ENCODE measurements at regions not wholly inside any gene's neighbourhood (a gene's known extent, or its start where the extent isn't known, plus 50 kb on each side); places are given as distances from the start of the nearest gene placed in this dataset.

- intact Hi-C loops (cut with DNase I; ENCODE audit: low total_unique reads), result no loop called here
- H3K4me3 ChIP-seq (ENCODE audit: low read depth, poor library complexity, severe bottlenecking), result no peak overlapping the region
- DNase-seq (ENCODE audit: low spot score in 2 of 2), result no peak
- WGBS, 2 donors, result 69 to 71% methylated on average over 3 of the region's 3 CpGs
- no peak for TF ChIP-seq CTCF (IDR thresholded peaks at IDR 0.05)
- TF ChIP-seq POLR2A (IDR thresholded peaks at IDR 0.05), result no peak
Observed at GRCh38 chr3:117788506-117788905, 1078.9 kb downstream of the TUSC7 start.

DNA sequence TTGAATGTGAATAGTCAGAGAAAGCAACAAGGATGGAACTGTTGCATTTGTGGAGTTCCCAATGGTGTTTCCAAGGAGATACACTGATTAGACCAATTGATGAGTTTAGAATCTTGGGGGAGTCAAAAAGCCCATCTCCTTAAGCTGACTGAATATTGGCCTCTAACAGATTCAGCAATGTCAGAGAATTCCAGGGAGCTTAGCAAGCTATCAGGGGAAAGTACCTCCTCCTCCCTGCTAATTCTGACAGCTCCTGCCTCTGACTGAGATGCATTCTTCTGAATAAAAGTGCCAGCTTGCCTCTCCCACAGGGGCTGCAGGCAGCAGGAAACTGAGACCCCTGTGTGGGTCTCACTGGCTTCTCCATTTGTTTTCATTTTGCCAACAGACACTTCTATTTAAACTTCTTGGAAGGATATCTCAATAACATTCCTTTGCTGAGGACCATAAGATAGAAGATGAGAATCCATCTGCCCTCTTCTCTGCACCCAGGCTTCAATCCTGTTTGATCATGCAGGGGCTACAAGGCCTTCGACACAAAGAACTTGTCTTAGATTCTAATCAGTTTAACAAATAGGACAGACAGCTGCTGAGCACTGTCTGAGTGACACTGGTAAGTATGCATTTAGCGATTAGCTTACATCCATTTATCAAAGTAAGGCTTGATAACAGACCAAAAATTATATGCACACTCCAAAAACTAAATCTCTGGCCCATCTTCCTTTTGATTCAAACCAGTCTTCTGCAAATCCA is 1080.8 kb downstream of the TUSC7 start:
- TF ChIP-seq POLR2A (IDR thresholded peaks at IDR 0.05) (no peak), CTCF (IDR thresholded peaks at IDR 0.05) (no peak)
- intact Hi-C loops (cut with DNase I; ENCODE audit: low total_unique reads), result no loop called here
- H3K4me3 ChIP-seq (ENCODE audit: low read depth, poor library complexity, severe bottlenecking), result no peak overlapping the region
- 63 to 68% methylated on average over 2 of the region's 2 CpGs for WGBS, 2 donors
- no peak for DNase-seq (ENCODE audit: low spot score in 2 of 2)

DNA sequence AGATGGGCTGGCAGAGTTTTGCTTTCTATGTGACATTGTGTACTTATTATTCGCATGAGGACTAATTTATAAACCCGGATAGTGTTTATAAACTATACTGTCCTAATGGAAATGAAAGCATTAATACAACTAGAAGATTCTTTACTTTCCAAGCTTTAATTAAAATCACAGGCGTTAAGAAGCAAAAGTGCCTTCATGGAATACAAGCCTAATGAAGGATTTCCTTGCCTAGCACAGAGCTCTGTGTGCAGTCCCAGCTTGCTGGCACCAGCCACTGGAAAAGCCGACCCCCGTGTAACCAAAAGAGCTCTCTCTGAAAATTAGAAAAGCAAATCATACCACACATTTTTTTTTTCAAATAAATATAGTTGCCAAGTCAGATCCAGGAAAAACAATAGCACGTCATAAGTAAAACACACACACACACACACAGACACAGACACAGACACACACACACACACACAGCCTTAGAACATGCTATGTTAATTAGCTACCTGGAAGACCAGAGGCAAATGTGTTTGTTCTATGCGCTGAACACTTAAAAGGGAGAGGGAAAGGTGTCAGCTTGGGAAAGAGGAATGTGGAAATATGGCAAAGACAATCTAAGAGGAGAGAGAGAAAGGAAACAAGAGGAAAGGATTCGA is 1084.2 kb downstream of the TUSC7 start:
- 42 to 43% methylated on average over 8 of the region's 8 CpGs for WGBS, 2 donors
- TF ChIP-seq CTCF (IDR thresholded peaks at IDR 0.05) (no peak), POLR2A (IDR thresholded peaks at IDR 0.05) (no peak)
- no peak overlapping the region for H3K4me3 ChIP-seq (ENCODE audit: low read depth, poor library complexity, severe bottlenecking)
- no peak for DNase-seq (ENCODE audit: low spot score in 2 of 2)
- intact Hi-C loops (cut with DNase I; ENCODE audit: low total_unique reads), result no loop called here

GRCh38 chr3:117798221-117798620 is 1088.6 kb downstream of the TUSC7 start:
- H3K4me3 ChIP-seq (ENCODE audit: low read depth, poor library complexity, severe bottlenecking), result no peak overlapping the region
- intact Hi-C loops (cut with DNase I; ENCODE audit: low total_unique reads), result no loop called here
- TF ChIP-seq CTCF (IDR thresholded peaks at IDR 0.05), result no peak
- TF ChIP-seq POLR2A (IDR thresholded peaks at IDR 0.05), result no peak
- 74 to 81% methylated on average over 3 of the region's 3 CpGs for WGBS, 2 donors
- no peak for DNase-seq (ENCODE audit: low spot score in 2 of 2)

DNA sequence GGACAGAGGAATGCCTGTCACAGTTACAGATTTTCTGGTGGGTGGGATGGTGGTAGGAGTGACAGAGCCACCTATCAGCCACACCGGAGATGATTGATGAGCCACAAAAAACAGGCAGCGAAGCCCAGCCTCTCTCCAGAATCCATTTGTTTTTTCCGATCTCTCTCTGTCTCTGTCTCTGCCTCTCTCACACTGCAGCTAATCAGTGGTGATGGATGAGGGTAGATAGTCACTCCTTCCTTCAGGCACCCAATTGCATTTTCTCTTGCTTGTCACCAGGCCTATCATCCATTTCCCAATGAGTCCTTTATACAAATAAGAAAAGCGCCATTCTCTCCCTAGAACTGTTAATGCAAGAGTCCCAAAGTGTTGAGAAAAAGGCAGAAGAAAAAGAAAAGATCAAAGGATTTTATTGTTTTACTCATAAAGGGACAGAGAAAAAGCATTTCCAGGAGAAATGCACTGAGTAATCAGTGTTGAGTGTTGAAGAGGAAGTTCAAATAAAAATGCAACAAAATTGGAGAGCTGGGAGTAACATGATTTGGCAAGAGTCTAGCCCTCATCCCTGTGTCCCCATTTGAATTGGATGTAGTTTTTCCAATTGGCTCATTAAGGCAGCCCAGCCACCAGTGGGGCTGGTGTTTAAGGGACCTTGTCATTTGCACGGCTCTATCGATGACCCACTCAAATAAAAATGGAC is 1089.3 kb downstream of the TUSC7 start:
- no peak overlapping the region for H3K4me3 ChIP-seq (ENCODE audit: low read depth, poor library complexity, severe bottlenecking)
- no peak for DNase-seq (ENCODE audit: low spot score in 2 of 2)
- 67 to 68% methylated on average over 6 of the region's 6 CpGs for WGBS, 2 donors
- no peak for TF ChIP-seq CTCF (IDR thresholded peaks at IDR 0.05)
- TF ChIP-seq POLR2A (IDR thresholded peaks at IDR 0.05), result no peak
- intact Hi-C loops (cut with DNase I; ENCODE audit: low total_unique reads), result no loop called here

Measured in lower leg skin (tissue), 4 donors.